ENCODE measurements at regions not wholly inside any gene's neighbourhood (a gene's known extent, or its start where the extent isn't known, plus 50 kb on each side); places are given as distances from the start of the nearest gene placed in this dataset.

GRCh38 chr3:99526921-99527320 lies 111.5 kb upstream of the COL8A1 start:
- ChIA-PET POLR2A (interaction anchor here (0.5 kb wide), 1 partner anchor 832 kb away, joined by 3 read pairs; no protein-coding TSS in a partner anchor), CTCF (interaction anchor here (12.1 kb wide), 1 partner anchor 24 kb away, joined by 303 read pairs; no protein-coding TSS in a partner anchor), RAD21 (ENCODE audit: unreplicated experiment) (interaction anchor here (1.0 to 1.6 kb wide), 3 partner anchors 20 to 27 kb away, joined by 3 to 5 read pairs (median 4); no protein-coding TSS in a partner anchor), SMC1A (ENCODE audit: uncharacterized antibody, unreplicated experiment) (interaction anchor here (1.5 to 15.0 kb wide), 3 partner anchors 8 to 24 kb away, joined by 3 to 270 read pairs (median 19); no protein-coding TSS in a partner anchor)
- Histone ChIP-seq H3K4me1 (ENCODE audit: control insufficient read depth, insufficient read depth, low read length) (no peaks in the 10 kb centered on the region), H3K9ac (ENCODE audit: control insufficient read depth, insufficient read depth, low read length) (no peak overlapping the region), H2AFZ (ENCODE audit: control insufficient read depth, low read depth, low read length) (no peak overlapping the region), H3K27me3 (replicated peaks in 1 of 2; ENCODE audit: control insufficient read depth in 2 of 2, insufficient read depth in 2 of 2, low read length in 1 of 2) (no peaks in the 10 kb centered on the region), H3K4me3 (no peak overlapping the region), H3K79me2 (ENCODE audit: control insufficient read depth, insufficient read depth, low read length) (no peaks in the 10 kb centered on the region), H3K4me2 (ENCODE audit: control insufficient read depth, insufficient read depth) (no peak overlapping the region), H4K20me1 (ENCODE audit: control insufficient read depth, insufficient read depth) (no peaks in the 10 kb centered on the region), H3K36me3 (ENCODE audit: control insufficient read depth in 2 of 2, insufficient read depth in 2 of 2, low read length in 1 of 2) (no peaks in the 10 kb centered on the region), H3K27ac (ENCODE audit: control insufficient read depth, insufficient read depth) (no peak overlapping the region), H3K9me3 (replicated peaks; ENCODE audit: control insufficient read depth, insufficient read depth, low read length) (no peaks in the 10 kb centered on the region)
- no peak for TF ChIP-seq IKZF1 (conservative IDR thresholded peaks at IDR 0.05)
- no peak for TF ChIP-seq FOXM1 (IDR thresholded peaks at IDR 0.05; ENCODE audit: low read depth, low read length)
- TF ChIP-seq SIN3A (IDR thresholded peaks at IDR 0.05; ENCODE audit: low read depth, low read length): no peak
- TF ChIP-seq PRDM15 (CRISPR knock-in tag; IDR thresholded peaks at IDR 0.05): no peak
- TF ChIP-seq SMARCA5 (IDR thresholded peaks at IDR 0.05): no peak
- no peak for TF ChIP-seq SP1 (IDR thresholded peaks at IDR 0.05; ENCODE audit: low read depth, low read length)
- no peak for TF ChIP-seq SMAD5 (IDR thresholded peaks at IDR 0.05; ENCODE audit: low read depth)
- no peak for TF ChIP-seq ZNF24 (IDR thresholded peaks at IDR 0.05)
- WGBS (ENCODE audit: insufficient coverage, insufficient replicate concordance, low lambda C conversion rate, missing lambda C conversion rate): 65% methylated on average over 4 of the region's 4 CpGs
- no peak for DNase-seq (ENCODE audit: low read depth, low spot score)
- FAIRE-seq: no peak
- no peak for ATAC-seq
- in situ Hi-C loops (cut with MboI) (no loop called here), intact Hi-C loops (cut with micrococcal nuclease; ENCODE audit: unreplicated experiment) (no loop called here)
- BruUV-seq (replicated peaks): no TSS peak
